T1000 (cell line): ENCODE measurements at regions not wholly inside any gene's neighbourhood (a gene's known extent, or its start where the extent isn't known, plus 50 kb on each side); places are given as distances from the start of the nearest gene placed in this dataset.
"Not testable (repeated sequence)": the region's sequence is repeated elsewhere in the genome, so short reads cannot be mapped to it uniquely, and the experiment has no call there.

ENCODE experiments used
- DNase-seq: peaks from one replicate; lab custom pipeline; 2025; ENCODE audit warnings: mixed read lengths; lab: John Stamatoyannopoulos, UW

- DNase-seq: no peak
Measured at GRCh38 chr3:112765531-112765930, 81.1 kb downstream of the CD200R1L start.

- no peak for DNase-seq
Measured at GRCh38 chr3:112763258-112763657, 83.4 kb downstream of the CD200R1L start.

- DNase-seq: no peak
Measured at GRCh38 chr3:112761062-112761638, 85.5 kb downstream of the CD200R1L start.

GRCh38 chr3:112759681-112760080 lies 87.0 kb downstream of the CD200R1L start:
- DNase-seq: no peak

- DNase-seq: no peak
Measured at GRCh38 chr3:112759210-112759609, 87.5 kb downstream of the CD200R1L start.

GRCh38 chr3:112757197-112757596 lies 89.5 kb downstream of the CD200R1L start:
- no peak for DNase-seq

GRCh38 chr3:112755845-112756613 lies 90.6 kb downstream of the CD200R1L start:
- no peak for DNase-seq

- DNase-seq: not testable (repeated sequence)
Measured at GRCh38 chr3:112755046-112755445, 91.6 kb downstream of the CD200R1L start.

GRCh38 chr3:112751564-112752512 lies 94.8 kb downstream of the CD200R1L start:
- DNase-seq: no peak

- DNase-seq: no peak
Measured at GRCh38 chr3:112751061-112751460, 95.6 kb downstream of the CD200R1L start.

- DNase-seq: no peak
Measured at GRCh38 chr3:112747624-112748023, 99.0 kb downstream of the CD200R1L start.

- DNase-seq: no peak
Measured at GRCh38 chr3:112746675-112747280, 99.9 kb downstream of the CD200R1L start.

- no peak for DNase-seq
Measured at GRCh38 chr3:112745567-112746248, 101.0 kb downstream of the CD200R1L start.

GRCh38 chr3:112744825-112745566 lies 101.7 kb downstream of the CD200R1L start:
- DNase-seq: no peak

GRCh38 chr3:112744106-112744505 lies 102.6 kb downstream of the CD200R1L start:
- DNase-seq: no peak

GRCh38 chr3:112742934-112743333 lies 102.0 kb upstream of the CCDC80 start:
- no peak for DNase-seq

GRCh38 chr3:112741983-112742382 lies 101.0 kb upstream of the CCDC80 start:
- DNase-seq: no peak

- no peak for DNase-seq
Measured at GRCh38 chr3:112740835-112741234, 99.9 kb upstream of the CCDC80 start.

- DNase-seq: no peak
Measured at GRCh38 chr3:112739252-112739965, 98.5 kb upstream of the CCDC80 start.

- DNase-seq: no peak
Measured at GRCh38 chr3:112738366-112738765, 97.4 kb upstream of the CCDC80 start.
